ENCODE measurements at regions not wholly inside any gene's neighbourhood (a gene's known extent, or its start where the extent isn't known, plus 50 kb on each side); places are given as distances from the start of the nearest gene placed in this dataset.

- TF ChIP-seq CTCF (IDR thresholded peaks at IDR 0.05; ENCODE audit: extremely low read depth in 1 of 2, insufficient read depth in 1 of 2, low read depth in 1 of 2, low read length in 2 of 2), result no peak
- no peak for TF ChIP-seq POLR2AphosphoS5 (IDR thresholded peaks at IDR 0.05; ENCODE audit: insufficient read depth, low read depth, low read length)
- TF ChIP-seq POLR2A (IDR thresholded peaks at IDR 0.05; ENCODE audit: low read depth, low read length), result no peak
- no peak for TF ChIP-seq EZH2 (IDR thresholded peaks at IDR 0.05; ENCODE audit: borderline replicate concordance, low read depth, low read length, severe bottlenecking)
- TF ChIP-seq FOS (IDR thresholded peaks at IDR 0.05; ENCODE audit: borderline replicate concordance, insufficient read depth, low read length), result no peak
- TF ChIP-seq JUN (IDR thresholded peaks at IDR 0.05; ENCODE audit: borderline replicate concordance, insufficient read depth, insufficient read length, low read depth), result no peak
- no peak for TF ChIP-seq MAX (IDR thresholded peaks at IDR 0.05; ENCODE audit: insufficient read depth, insufficient read length)
These were observed 623.2 kb downstream of the GATA3 start for GRCh38 chr10:8677642-8678041.

Data from endothelial cell of umbilical vein (primary cell).